H1 (cell line): ENCODE measurements at regions not wholly inside any gene's neighbourhood (a gene's known extent, or its start where the extent isn't known, plus 50 kb on each side); places are given as distances from the start of the nearest gene placed in this dataset.

ENCODE experiments used
- BCL11A ChIP-seq, 2 experiments: IDR thresholded peaks; one replicate each; pipeline ENCODE4 v1.6.1; 2011; ENCODE audit warnings: low read depth in 2 of 2, low read length in 2 of 2, mild to moderate bottlenecking in 2 of 2
- CBX5 ChIP-seq: fragments of 300-800, 300-1000 bp; sonication (generic); IDR thresholded peaks from 2 replicates; pipeline ENCODE4 v1.7.1; 2016; ENCODE audit warnings: antibody characterized with exemption, low read length, low read depth
- CBX8 ChIP-seq: fragments of 300-800, 300-1000 bp; sonication (generic); IDR thresholded peaks from 2 replicates; pipeline ENCODE4 v1.7.1; 2016; ENCODE audit warnings: low read depth, low read length, borderline replicate concordance
- CHD2 ChIP-seq: IDR thresholded peaks from 2 replicates; pipeline ENCODE4 v1.6.1; 2012; ENCODE audit warnings: low read length, improper control_type of control experiment
- FOSL1 ChIP-seq: IDR thresholded peaks from 2 replicates; pipeline ENCODE4 v1.6.1; 2011; ENCODE audit warnings: mild to moderate bottlenecking, low read depth, low read length, moderate library complexity; ENCODE audit not compliant: insufficient read depth
- PHF8 ChIP-seq: fragments of 200-600 bp; sonication (generic); conservative IDR thresholded peaks from 2 replicates; pipeline ENCODE4 v1.7.1; 2012; ENCODE audit warnings: low read depth, mild to moderate bottlenecking, inconsistent platforms, low read length, moderate library complexity
- RBBP5 ChIP-seq: IDR thresholded peaks from 2 replicates; pipeline ENCODE4 v1.7.1; 2012; ENCODE audit warnings: low read depth, mild to moderate bottlenecking, inconsistent platforms, low read length, moderate library complexity, borderline replicate concordance
- SAP30 ChIP-seq: fragments of 300-600 bp; sonication (generic); IDR thresholded peaks from 2 replicates; pipeline ENCODE4 v1.7.1; 2012; ENCODE audit warnings: low read length, moderate library complexity, mild to moderate bottlenecking, inconsistent platforms; ENCODE audit not compliant: insufficient read depth, insufficient replicate concordance
- SP1 ChIP-seq: IDR thresholded peaks from 2 replicates; pipeline ENCODE4 v1.6.1; 2011; ENCODE audit warnings: low read depth, low read length
- SP4 ChIP-seq: IDR thresholded peaks from 2 replicates; pipeline ENCODE4 v1.6.1; 2012; ENCODE audit warnings: low read length, inconsistent platforms
- TAF1 ChIP-seq: IDR thresholded peaks from 2 replicates; pipeline ENCODE4 v1.6.1; 2011; ENCODE audit warnings: mild to moderate bottlenecking, low read depth, low read length
- TF ChIP-seq, protein P1 (sequence below): fragments of 300-600 bp; sonication (generic); IDR thresholded peaks from 2 replicates; pipeline ENCODE4 v1.7.1; 2012; ENCODE audit warnings: low read length, moderate library complexity, mild to moderate bottlenecking, inconsistent platforms; ENCODE audit not compliant: insufficient replicate concordance
- TF ChIP-seq, protein P2 (sequence below): IDR thresholded peaks from 2 replicates; pipeline ENCODE4 v1.6.1; 2012; ENCODE audit warnings: inconsistent platforms

DNA sequence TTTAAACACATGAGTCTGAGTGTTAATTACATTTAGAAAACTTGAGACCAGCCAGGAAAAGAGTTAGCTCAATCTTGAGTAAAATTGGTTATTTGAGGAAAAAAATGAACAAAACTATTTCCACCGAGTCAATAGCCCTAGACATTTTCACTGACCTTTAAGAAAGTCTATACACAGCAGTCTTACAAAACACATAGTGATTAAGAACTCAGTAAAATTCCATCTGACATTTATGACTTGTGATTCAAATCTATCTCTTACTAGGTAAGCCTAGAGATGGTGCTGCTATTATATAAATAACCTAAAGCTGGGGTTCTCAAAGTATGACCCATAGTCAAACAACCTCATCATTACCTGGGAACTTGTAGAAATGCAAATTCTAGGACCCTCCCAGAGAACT is 109.1 kb upstream of the COL8A1 start (continued):
- TF ChIP-seq, protein P1, sequence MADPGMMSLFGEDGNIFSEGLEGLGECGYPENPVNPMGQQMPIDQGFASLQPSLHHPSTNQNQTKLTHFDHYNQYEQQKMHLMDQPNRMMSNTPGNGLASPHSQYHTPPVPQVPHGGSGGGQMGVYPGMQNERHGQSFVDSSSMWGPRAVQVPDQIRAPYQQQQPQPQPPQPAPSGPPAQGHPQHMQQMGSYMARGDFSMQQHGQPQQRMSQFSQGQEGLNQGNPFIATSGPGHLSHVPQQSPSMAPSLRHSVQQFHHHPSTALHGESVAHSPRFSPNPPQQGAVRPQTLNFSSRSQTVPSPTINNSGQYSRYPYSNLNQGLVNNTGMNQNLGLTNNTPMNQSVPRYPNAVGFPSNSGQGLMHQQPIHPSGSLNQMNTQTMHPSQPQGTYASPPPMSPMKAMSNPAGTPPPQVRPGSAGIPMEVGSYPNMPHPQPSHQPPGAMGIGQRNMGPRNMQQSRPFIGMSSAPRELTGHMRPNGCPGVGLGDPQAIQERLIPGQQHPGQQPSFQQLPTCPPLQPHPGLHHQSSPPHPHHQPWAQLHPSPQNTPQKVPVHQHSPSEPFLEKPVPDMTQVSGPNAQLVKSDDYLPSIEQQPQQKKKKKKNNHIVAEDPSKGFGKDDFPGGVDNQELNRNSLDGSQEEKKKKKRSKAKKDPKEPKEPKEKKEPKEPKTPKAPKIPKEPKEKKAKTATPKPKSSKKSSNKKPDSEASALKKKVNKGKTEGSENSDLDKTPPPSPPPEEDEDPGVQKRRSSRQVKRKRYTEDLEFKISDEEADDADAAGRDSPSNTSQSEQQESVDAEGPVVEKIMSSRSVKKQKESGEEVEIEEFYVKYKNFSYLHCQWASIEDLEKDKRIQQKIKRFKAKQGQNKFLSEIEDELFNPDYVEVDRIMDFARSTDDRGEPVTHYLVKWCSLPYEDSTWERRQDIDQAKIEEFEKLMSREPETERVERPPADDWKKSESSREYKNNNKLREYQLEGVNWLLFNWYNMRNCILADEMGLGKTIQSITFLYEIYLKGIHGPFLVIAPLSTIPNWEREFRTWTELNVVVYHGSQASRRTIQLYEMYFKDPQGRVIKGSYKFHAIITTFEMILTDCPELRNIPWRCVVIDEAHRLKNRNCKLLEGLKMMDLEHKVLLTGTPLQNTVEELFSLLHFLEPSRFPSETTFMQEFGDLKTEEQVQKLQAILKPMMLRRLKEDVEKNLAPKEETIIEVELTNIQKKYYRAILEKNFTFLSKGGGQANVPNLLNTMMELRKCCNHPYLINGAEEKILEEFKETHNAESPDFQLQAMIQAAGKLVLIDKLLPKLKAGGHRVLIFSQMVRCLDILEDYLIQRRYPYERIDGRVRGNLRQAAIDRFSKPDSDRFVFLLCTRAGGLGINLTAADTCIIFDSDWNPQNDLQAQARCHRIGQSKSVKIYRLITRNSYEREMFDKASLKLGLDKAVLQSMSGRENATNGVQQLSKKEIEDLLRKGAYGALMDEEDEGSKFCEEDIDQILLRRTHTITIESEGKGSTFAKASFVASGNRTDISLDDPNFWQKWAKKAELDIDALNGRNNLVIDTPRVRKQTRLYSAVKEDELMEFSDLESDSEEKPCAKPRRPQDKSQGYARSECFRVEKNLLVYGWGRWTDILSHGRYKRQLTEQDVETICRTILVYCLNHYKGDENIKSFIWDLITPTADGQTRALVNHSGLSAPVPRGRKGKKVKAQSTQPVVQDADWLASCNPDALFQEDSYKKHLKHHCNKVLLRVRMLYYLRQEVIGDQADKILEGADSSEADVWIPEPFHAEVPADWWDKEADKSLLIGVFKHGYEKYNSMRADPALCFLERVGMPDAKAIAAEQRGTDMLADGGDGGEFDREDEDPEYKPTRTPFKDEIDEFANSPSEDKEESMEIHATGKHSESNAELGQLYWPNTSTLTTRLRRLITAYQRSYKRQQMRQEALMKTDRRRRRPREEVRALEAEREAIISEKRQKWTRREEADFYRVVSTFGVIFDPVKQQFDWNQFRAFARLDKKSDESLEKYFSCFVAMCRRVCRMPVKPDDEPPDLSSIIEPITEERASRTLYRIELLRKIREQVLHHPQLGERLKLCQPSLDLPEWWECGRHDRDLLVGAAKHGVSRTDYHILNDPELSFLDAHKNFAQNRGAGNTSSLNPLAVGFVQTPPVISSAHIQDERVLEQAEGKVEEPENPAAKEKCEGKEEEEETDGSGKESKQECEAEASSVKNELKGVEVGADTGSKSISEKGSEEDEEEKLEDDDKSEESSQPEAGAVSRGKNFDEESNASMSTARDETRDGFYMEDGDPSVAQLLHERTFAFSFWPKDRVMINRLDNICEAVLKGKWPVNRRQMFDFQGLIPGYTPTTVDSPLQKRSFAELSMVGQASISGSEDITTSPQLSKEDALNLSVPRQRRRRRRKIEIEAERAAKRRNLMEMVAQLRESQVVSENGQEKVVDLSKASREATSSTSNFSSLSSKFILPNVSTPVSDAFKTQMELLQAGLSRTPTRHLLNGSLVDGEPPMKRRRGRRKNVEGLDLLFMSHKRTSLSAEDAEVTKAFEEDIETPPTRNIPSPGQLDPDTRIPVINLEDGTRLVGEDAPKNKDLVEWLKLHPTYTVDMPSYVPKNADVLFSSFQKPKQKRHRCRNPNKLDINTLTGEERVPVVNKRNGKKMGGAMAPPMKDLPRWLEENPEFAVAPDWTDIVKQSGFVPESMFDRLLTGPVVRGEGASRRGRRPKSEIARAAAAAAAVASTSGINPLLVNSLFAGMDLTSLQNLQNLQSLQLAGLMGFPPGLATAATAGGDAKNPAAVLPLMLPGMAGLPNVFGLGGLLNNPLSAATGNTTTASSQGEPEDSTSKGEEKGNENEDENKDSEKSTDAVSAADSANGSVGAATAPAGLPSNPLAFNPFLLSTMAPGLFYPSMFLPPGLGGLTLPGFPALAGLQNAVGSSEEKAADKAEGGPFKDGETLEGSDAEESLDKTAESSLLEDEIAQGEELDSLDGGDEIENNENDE, result no peak
- no peak for TF ChIP-seq FOSL1
- TF ChIP-seq RBBP5, result no peak
- TF ChIP-seq TAF1, result no peak
- no peak for TF ChIP-seq CBX8
- no peak for TF ChIP-seq SP4
- TF ChIP-seq, protein P2, sequence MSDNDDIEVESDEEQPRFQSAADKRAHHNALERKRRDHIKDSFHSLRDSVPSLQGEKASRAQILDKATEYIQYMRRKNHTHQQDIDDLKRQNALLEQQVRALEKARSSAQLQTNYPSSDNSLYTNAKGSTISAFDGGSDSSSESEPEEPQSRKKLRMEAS, result no peak
- no peak for TF ChIP-seq SP1
- no peak for TF ChIP-seq SAP30
- TF ChIP-seq CBX5, result no peak
- no peak for TF ChIP-seq CHD2
- TF ChIP-seq BCL11A (IDR thresholded peaks at IDR 0.05; ENCODE audit: low read depth in 2 of 2, low read length in 2 of 2), result no peak
- TF ChIP-seq PHF8, result no peak
